ENCODE measurements at regions not wholly inside any gene's neighbourhood (a gene's known extent, or its start where the extent isn't known, plus 50 kb on each side); places are given as distances from the start of the nearest gene placed in this dataset.
"Not testable (repeated sequence)": the region's sequence is repeated elsewhere in the genome, so short reads cannot be mapped to it uniquely, and the experiment has no call there.

GRCh38 chr12:131204416-131205274, 250.9 kb downstream of the ADGRD1 start:
- Histone ChIP-seq H3K27ac (ENCODE audit: low read depth, low read length) (no peak overlapping the region), H3K36me3 (ENCODE audit: control insufficient read depth in 3 of 3, insufficient read depth in 3 of 3, low read length in 3 of 3) (no peaks in the 10 kb centered on the region), H3K27me3 (ENCODE audit: control insufficient read depth in 3 of 3, insufficient read depth in 3 of 3, low read length in 3 of 3) (peaks cover 16 to 26% (median 19%) of the 10 kb centered on the region in 3 donors), H3K9ac (ENCODE audit: low read depth in 1 of 3, low read length in 3 of 3) (no peak overlapping the region), H3K4me3 (ENCODE audit: low read length in 3 of 3) (no peak overlapping the region), H3K4me1 (ENCODE audit: control insufficient read depth in 3 of 3, insufficient read depth in 3 of 3, low read length in 3 of 3) (no peaks in the 10 kb centered on the region), H3K9me3 (ENCODE audit: control insufficient read depth in 3 of 3, low read length in 3 of 3) (no peaks in the 10 kb centered on the region)

- H3K36me3 ChIP-seq (ENCODE audit: control insufficient read depth in 3 of 3, insufficient read depth in 3 of 3, low read length in 3 of 3); H3K9me3 ChIP-seq (ENCODE audit: control insufficient read depth in 3 of 3, low read length in 3 of 3); H3K4me3 ChIP-seq (ENCODE audit: low read length in 3 of 3); H3K27ac ChIP-seq (ENCODE audit: low read depth, low read length); H3K4me1 ChIP-seq (ENCODE audit: control insufficient read depth in 3 of 3, insufficient read depth in 3 of 3, low read length in 3 of 3); H3K9ac ChIP-seq (ENCODE audit: low read depth in 1 of 3, low read length in 3 of 3): not testable (repeated sequence)
- peaks cover 18 to 29% (median 24%) of the 10 kb centered on the region in 3 donors for H3K27me3 ChIP-seq (ENCODE audit: control insufficient read depth in 3 of 3, insufficient read depth in 3 of 3, low read length in 3 of 3)
Observed at GRCh38 chr12:131205275-131205933, 251.7 kb downstream of the ADGRD1 start.

- not testable (repeated sequence) for H3K9me3 ChIP-seq (ENCODE audit: control insufficient read depth in 3 of 3, low read length in 3 of 3); H3K4me3 ChIP-seq (ENCODE audit: low read length in 3 of 3); H3K9ac ChIP-seq (ENCODE audit: low read depth in 1 of 3, low read length in 3 of 3); H3K27ac ChIP-seq (ENCODE audit: low read depth, low read length); H3K36me3 ChIP-seq (ENCODE audit: control insufficient read depth in 3 of 3, insufficient read depth in 3 of 3, low read length in 3 of 3); H3K4me1 ChIP-seq (ENCODE audit: control insufficient read depth in 3 of 3, insufficient read depth in 3 of 3, low read length in 3 of 3)
- peaks cover 18 to 29% (median 24%) of the 10 kb centered on the region in 3 donors for H3K27me3 ChIP-seq (ENCODE audit: control insufficient read depth in 3 of 3, insufficient read depth in 3 of 3, low read length in 3 of 3)
Observed at GRCh38 chr12:131206630-131207299, 253.1 kb downstream of the ADGRD1 start.

GRCh38 chr12:131207300-131207660, 253.6 kb downstream of the ADGRD1 start:
- H3K27ac ChIP-seq (ENCODE audit: low read depth, low read length); H3K4me1 ChIP-seq (ENCODE audit: control insufficient read depth in 3 of 3, insufficient read depth in 3 of 3, low read length in 3 of 3); H3K36me3 ChIP-seq (ENCODE audit: control insufficient read depth in 3 of 3, insufficient read depth in 3 of 3, low read length in 3 of 3); H3K4me3 ChIP-seq (ENCODE audit: low read length in 3 of 3); H3K9me3 ChIP-seq (ENCODE audit: control insufficient read depth in 3 of 3, low read length in 3 of 3); H3K9ac ChIP-seq (ENCODE audit: low read depth in 1 of 3, low read length in 3 of 3): not testable (repeated sequence)
- H3K27me3 ChIP-seq (ENCODE audit: control insufficient read depth in 3 of 3, insufficient read depth in 3 of 3, low read length in 3 of 3): peaks cover 18 to 29% (median 24%) of the 10 kb centered on the region in 3 donors

GRCh38 chr12:131207841-131208240, 254.1 kb downstream of the ADGRD1 start:
- H3K27me3 ChIP-seq (ENCODE audit: control insufficient read depth in 3 of 3, insufficient read depth in 3 of 3, low read length in 3 of 3): peaks cover 18 to 28% (median 24%) of the 10 kb centered on the region in 3 donors
- not testable (repeated sequence) for H3K36me3 ChIP-seq (ENCODE audit: control insufficient read depth in 3 of 3, insufficient read depth in 3 of 3, low read length in 3 of 3); H3K9ac ChIP-seq (ENCODE audit: low read depth in 1 of 3, low read length in 3 of 3); H3K4me3 ChIP-seq (ENCODE audit: low read length in 3 of 3); H3K4me1 ChIP-seq (ENCODE audit: control insufficient read depth in 3 of 3, insufficient read depth in 3 of 3, low read length in 3 of 3); H3K27ac ChIP-seq (ENCODE audit: low read depth, low read length); H3K9me3 ChIP-seq (ENCODE audit: control insufficient read depth in 3 of 3, low read length in 3 of 3)

GRCh38 chr12:131208425-131208824, 254.7 kb downstream of the ADGRD1 start:
- peaks cover 18 to 26% (median 24%) of the 10 kb centered on the region in 3 donors for H3K27me3 ChIP-seq (ENCODE audit: control insufficient read depth in 3 of 3, insufficient read depth in 3 of 3, low read length in 3 of 3)
- no peak overlapping the region for H3K4me3 ChIP-seq (ENCODE audit: low read length in 3 of 3)
- no peak overlapping the region for H3K9ac ChIP-seq (ENCODE audit: low read depth in 1 of 3, low read length in 3 of 3)
- no peak overlapping the region for H3K27ac ChIP-seq (ENCODE audit: low read depth, low read length)
- peaks cover 0 to 2% (median 0%) of the 10 kb centered on the region in 3 donors for H3K9me3 ChIP-seq (ENCODE audit: control insufficient read depth in 3 of 3, low read length in 3 of 3)
- H3K36me3 ChIP-seq (ENCODE audit: control insufficient read depth in 3 of 3, insufficient read depth in 3 of 3, low read length in 3 of 3): no peaks in the 10 kb centered on the region
- no peaks in the 10 kb centered on the region for H3K4me1 ChIP-seq (ENCODE audit: control insufficient read depth in 3 of 3, insufficient read depth in 3 of 3, low read length in 3 of 3)

- Histone ChIP-seq H3K9ac (ENCODE audit: low read depth in 1 of 3, low read length in 3 of 3) (no peak overlapping the region), H3K36me3 (ENCODE audit: control insufficient read depth in 3 of 3, insufficient read depth in 3 of 3, low read length in 3 of 3) (no peaks in the 10 kb centered on the region), H3K27ac (ENCODE audit: low read depth, low read length) (no peak overlapping the region), H3K4me3 (ENCODE audit: low read length in 3 of 3) (no peak overlapping the region), H3K9me3 (ENCODE audit: control insufficient read depth in 3 of 3, low read length in 3 of 3) (peaks cover 0 to 2% (median 0%) of the 10 kb centered on the region in 3 donors), H3K27me3 (ENCODE audit: control insufficient read depth in 3 of 3, insufficient read depth in 3 of 3, low read length in 3 of 3) (peaks cover 15 to 20% (median 16%) of the 10 kb centered on the region in 3 donors), H3K4me1 (ENCODE audit: control insufficient read depth in 3 of 3, insufficient read depth in 3 of 3, low read length in 3 of 3) (no peaks in the 10 kb centered on the region)
Observed at GRCh38 chr12:131209082-131210070, 255.7 kb downstream of the ADGRD1 start.

GRCh38 chr12:131210506-131211339, 257.0 kb downstream of the ADGRD1 start:
- H3K9ac ChIP-seq (ENCODE audit: low read depth in 1 of 3, low read length in 3 of 3): no peak overlapping the region
- peaks cover 0 to 2% (median 0%) of the 10 kb centered on the region in 3 donors for H3K9me3 ChIP-seq (ENCODE audit: control insufficient read depth in 3 of 3, low read length in 3 of 3)
- H3K4me1 ChIP-seq (ENCODE audit: control insufficient read depth in 3 of 3, insufficient read depth in 3 of 3, low read length in 3 of 3): no peaks in the 10 kb centered on the region
- no peak overlapping the region for H3K4me3 ChIP-seq (ENCODE audit: low read length in 3 of 3)
- peaks cover 9 to 10% (median 10%) of the 10 kb centered on the region in 3 donors for H3K27me3 ChIP-seq (ENCODE audit: control insufficient read depth in 3 of 3, insufficient read depth in 3 of 3, low read length in 3 of 3)
- H3K36me3 ChIP-seq (ENCODE audit: control insufficient read depth in 3 of 3, insufficient read depth in 3 of 3, low read length in 3 of 3): no peaks in the 10 kb centered on the region
- H3K27ac ChIP-seq (ENCODE audit: low read depth, low read length): no peak overlapping the region

Measured in skeletal muscle tissue (tissue), 3 donors.